ENCODE measurements at regions not wholly inside any gene's neighbourhood (a gene's known extent, or its start where the extent isn't known, plus 50 kb on each side); places are given as distances from the start of the nearest gene placed in this dataset.
"Not testable (repeated sequence)": the region's sequence is repeated elsewhere in the genome, so short reads cannot be mapped to it uniquely, and the experiment has no call there.

DNA sequence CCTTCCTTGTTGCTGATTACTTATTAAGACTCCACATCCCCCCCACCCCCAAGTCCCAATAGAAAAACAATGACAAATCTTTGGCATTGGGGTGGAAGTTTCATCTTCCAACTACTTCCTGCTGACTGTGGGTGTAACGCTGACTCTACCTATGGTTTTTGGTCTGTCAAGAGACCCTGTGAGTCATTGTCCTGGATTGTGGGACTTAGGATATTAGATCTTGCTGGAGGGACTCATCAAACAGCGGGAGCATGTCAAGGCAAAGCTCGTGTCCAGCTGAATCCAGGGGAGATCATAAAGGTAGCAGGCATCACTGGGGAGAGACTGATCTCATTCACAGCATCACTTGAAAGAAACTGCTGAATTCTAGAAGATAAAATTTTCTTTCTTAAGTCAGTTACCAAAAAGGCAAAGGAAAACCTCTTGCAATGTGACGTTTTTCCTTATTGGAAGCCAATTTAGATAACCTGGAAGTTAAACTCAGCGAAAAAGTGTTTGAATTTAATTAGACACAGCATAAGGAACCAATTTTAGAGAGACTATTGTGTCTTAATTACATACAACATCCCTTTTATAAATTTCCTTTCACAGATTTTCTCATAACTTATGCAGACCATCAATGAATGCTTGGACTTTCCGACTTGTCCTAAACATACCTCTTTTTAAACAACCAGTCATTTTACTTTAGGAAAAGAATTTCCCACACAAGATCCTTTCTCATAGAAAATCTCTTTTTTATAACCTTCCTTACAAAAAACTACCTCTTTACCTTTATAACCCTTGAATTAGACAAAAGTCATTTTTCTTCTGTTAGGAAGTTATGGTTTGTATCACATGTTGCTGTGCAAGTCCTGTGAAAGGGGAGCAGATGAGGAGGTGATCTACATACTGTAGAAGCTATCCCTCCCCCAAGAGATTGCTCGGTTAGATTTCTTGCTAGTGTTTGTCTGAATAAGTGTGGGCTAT is 94.6 kb upstream of the SCAF11 start:
- DNase-seq, result no peak

GRCh38 chr12:46082490-46083200 is 92.3 kb upstream of the SCAF11 start:
- DNase-seq, result no peak

- no peak for DNase-seq
These were observed 82.9 kb upstream of the SCAF11 start for GRCh38 chr12:46073321-46073720.

GRCh38 chr12:46071769-46072624 is 81.6 kb upstream of the SCAF11 start:
- DNase-seq, result peak; percentile 44 to 79

DNA sequence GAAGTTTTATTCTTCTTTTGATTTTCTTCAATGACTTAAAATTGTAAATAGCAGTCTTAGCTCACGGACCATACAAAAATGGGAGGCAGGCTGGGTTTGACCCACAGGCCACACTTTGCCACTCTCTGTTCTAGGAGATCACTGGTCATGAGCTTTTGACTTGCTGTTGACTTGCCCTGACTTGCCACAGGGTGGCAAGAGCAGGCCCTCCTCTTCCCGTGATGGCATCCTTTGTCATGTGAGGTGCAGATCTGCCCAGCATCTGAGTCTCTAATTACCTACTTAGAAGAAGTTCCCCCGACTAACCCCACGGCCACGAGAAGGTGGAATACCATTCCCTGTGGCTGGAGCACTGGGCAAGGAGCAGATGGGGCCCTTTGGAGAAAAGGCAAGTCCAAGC is 81.0 kb upstream of the SCAF11 start:
- DNase-seq, result no peak

DNA sequence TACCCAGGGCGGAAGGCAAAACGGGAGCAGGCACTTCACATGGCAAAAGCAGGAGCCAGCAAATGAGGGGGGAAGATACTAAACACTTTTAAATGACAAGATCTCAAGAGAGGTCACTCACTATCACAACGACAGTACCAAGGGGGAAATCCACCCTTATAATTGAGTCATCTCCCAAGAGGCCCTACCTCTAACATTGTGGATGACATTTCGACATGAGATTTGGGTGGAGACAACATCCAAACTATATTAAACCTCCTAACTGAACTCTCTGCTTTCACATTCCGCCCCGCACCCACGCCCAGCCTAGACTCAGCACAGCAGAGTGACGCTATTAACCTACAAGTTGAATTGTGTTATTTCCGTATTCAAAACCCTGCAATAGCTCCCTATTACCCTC is 76.7 kb upstream of the SCAF11 start:
- no peak for DNase-seq

DNA sequence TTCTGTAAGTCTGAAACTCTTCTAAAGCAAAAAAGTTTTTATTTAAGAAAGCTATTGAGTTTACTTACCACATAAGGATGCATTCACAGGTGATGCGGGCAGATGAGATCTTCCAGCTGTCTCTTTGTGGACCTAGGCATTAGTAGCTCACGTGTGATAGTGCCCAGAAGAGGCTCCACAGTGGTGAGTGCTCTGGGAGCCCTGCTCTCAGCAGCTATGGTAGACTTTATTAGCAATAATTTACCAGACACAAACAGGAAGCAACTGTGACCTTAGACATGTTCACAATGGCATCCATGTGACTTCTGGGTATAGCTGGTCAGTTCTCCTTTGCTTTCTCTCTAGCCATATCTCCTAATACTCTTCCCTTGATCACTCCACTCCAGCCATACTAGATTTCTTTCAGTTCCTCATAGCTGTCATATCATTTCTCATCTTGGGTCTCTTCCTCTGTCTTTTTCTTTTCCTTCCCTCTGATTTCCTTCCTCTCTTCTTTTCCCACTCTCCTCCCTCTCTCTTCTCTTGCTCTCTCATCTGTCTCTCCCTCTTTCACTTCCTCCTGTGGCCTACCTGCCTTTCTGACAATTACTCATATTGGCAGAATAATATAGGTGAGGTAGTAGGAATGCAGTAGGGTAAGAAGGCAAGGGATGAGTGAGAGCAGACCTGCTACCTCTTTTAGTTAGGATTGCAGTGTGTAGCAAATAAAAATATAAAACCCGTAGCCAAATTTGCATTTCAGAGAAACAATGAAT is 75.2 kb upstream of the SCAF11 start:
- no peak for DNase-seq

DNA sequence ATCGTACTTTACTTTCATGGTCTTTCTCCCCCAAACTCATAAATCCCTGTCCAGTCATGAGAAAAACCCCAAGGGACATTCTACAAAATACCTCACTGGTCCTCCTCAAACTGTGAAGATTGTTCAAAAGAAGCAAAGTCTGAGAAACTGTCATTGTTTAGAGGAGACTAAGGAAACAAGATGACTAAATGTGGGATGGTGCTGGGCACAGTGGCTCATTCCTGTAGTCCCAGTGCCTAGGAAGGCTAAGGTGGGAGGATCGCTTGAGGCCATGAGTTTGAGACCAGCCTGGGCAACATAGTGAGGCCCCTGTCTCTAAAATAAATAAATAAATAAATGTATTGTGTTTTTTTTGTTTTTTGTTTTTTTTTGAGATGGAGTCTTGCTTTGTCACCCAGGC is 74.2 kb upstream of the SCAF11 start:
- DNase-seq, result no peak

DNA sequence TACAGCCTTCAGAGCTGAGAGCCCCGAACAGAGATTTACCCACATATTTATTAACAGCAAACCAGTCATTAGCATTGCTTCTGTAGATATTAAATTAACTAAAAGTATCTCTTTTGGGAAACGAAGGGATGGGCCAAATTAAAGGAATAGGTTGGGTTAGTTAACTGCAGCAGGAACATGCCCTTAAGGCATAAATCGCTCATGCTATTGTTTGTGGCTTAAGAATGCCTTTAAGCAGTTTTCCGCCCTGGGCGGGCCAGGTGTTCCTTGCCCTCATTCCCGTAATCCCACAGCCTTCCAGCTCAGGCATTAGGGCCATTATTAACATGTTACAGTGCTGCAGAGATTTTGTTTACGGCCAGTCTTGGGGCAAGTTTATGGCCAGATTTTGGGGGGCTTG is 68.3 kb upstream of the SCAF11 start:
- DNase-seq, result not testable (repeated sequence)

DNA sequence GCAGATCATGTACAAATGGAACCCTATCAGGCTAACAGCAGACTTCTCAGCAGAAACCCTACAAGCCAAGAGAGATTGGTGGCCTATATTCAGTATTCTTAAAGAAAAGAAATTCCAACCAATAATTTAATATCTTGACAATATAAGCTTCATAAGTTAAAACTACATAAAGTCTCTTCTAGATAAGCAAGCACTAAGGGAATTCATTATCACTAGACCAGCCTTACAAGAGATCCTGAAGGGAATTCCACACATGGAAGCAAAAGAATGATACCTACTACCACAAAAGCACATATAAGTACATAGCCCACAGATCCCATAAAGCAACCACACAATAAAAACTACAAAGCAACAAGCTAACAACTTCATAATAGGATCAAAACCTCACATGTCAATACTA is 60.4 kb upstream of the SCAF11 start:
- no peak for DNase-seq

- DNase-seq, result no peak
These were observed 59.3 kb upstream of the SCAF11 start for GRCh38 chr12:46049665-46050064.

DNA sequence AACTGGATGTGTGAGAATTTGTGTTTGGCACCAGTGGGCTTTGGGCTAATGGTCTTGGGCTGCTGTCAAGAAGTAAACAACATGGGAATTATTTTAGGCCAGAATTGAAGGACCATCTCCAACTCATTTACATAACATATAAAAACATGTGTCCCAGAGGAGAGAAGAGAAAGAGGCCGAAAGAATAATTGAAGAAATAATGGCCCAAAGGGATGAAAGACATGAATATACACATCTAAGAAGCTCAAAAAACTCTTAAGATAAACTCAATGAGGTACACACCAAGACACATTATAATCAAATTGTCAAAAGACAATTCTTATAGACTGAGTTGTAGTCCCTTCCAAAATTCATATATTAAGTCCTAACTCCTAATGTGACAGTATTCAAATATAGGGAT is 56.1 kb upstream of the SCAF11 start:
- DNase-seq, result no peak

GRCh38 chr12:46043972-46044520 is 53.7 kb upstream of the SCAF11 start:
- no peak for DNase-seq
